Parathyroid adenoma (tissue), 2 donors: ENCODE measurements at regions not wholly inside any gene's neighbourhood (a gene's known extent, or its start where the extent isn't known, plus 50 kb on each side); places are given as distances from the start of the nearest gene placed in this dataset.

Experiments
- H2AFZ ChIP-seq: fragments of 300-600 bp; sonication (generic); one replicate; pipeline ENCODE4 v1.7.0; 2017; ENCODE audit warnings: antibody characterized with exemption, mild to moderate bottlenecking
- H3K27ac ChIP-seq: fragments of 300-600 bp; sonication (generic); one replicate; pipeline ENCODE4 v1.7.0; 2017
- H3K27me3 ChIP-seq: fragments of 300-600 bp; sonication (generic); one replicate; pipeline ENCODE4 v1.7.0; 2017; ENCODE audit warnings: low read length; ENCODE audit not compliant: control insufficient read depth, insufficient read depth
- H3K36me3 ChIP-seq: fragments of 300-600 bp; sonication (generic); one replicate; pipeline ENCODE4 v1.7.0; 2017; ENCODE audit warnings: low read length; ENCODE audit not compliant: control insufficient read depth, insufficient read depth
- H3K4me1 ChIP-seq: fragments of 300-600 bp; sonication (generic); one replicate; pipeline ENCODE4 v1.7.0; 2017; ENCODE audit warnings: control low read depth
- H3K4me2 ChIP-seq: fragments of 300-600 bp; sonication (generic); one replicate; pipeline ENCODE4 v1.7.0; 2017; ENCODE audit warnings: low read length
- H3K4me3 ChIP-seq: fragments of 300-600 bp; sonication (generic); one replicate; pipeline ENCODE4 v1.7.0; 2017; ENCODE audit warnings: low read depth, low read length
- H3K79me2 ChIP-seq: fragments of 300-600 bp; sonication (generic); one replicate; pipeline ENCODE4 v1.7.0; 2017; ENCODE audit warnings: control low read depth
- H3K9ac ChIP-seq: fragments of 300-600 bp; sonication (generic); one replicate; pipeline ENCODE4 v1.7.0; 2017; ENCODE audit warnings: mild to moderate bottlenecking
- H3K9me3 ChIP-seq: fragments of 300-600 bp; sonication (generic); one replicate; pipeline ENCODE4 v1.7.0; 2017; ENCODE audit warnings: low read length; ENCODE audit not compliant: control insufficient read depth
- CTCF ChIP-seq: fragments of 300-600 bp; sonication (generic); IDR thresholded peaks from one replicate; pipeline ENCODE4 v1.7.0; 2017; ENCODE audit warnings: antibody characterized with exemption, mild to moderate bottlenecking
- donor health status: primary hyperparathyroidism.

GRCh38 chr5:171672556-171672955 lies 113.1 kb upstream of the SMIM23 start:
- H2AFZ ChIP-seq = no peak overlapping the region
- H3K36me3 ChIP-seq = no peaks in the 10 kb centered on the region
- no peak overlapping the region for H3K27ac ChIP-seq
- H3K27me3 ChIP-seq = no peaks in the 10 kb centered on the region
- H3K9me3 ChIP-seq = no peaks in the 10 kb centered on the region
- no peak overlapping the region for H3K4me2 ChIP-seq
- no peak overlapping the region for H3K4me3 ChIP-seq
- H3K79me2 ChIP-seq = no peaks in the 10 kb centered on the region
- no peaks in the 10 kb centered on the region for H3K4me1 ChIP-seq
- TF ChIP-seq CTCF = no peak
- no peak overlapping the region for H3K9ac ChIP-seq

- Histone ChIP-seq H3K27ac (no peak overlapping the region), H3K4me1 (no peaks in the 10 kb centered on the region), H3K27me3 (no peaks in the 10 kb centered on the region), H2AFZ (no peak overlapping the region), H3K9me3 (no peaks in the 10 kb centered on the region), H3K4me2 (no peak overlapping the region), H3K79me2 (no peaks in the 10 kb centered on the region), H3K4me3 (no peak overlapping the region), H3K9ac (no peak overlapping the region), H3K36me3 (no peaks in the 10 kb centered on the region)
- no peak for TF ChIP-seq CTCF
Measured at GRCh38 chr5:171673328-171673727, 112.3 kb upstream of the SMIM23 start.

GRCh38 chr5:171673840-171674239 lies 111.8 kb upstream of the SMIM23 start:
- H3K4me1 ChIP-seq = no peaks in the 10 kb centered on the region
- H3K4me3 ChIP-seq = no peak overlapping the region
- no peak overlapping the region for H3K27ac ChIP-seq
- no peaks in the 10 kb centered on the region for H3K27me3 ChIP-seq
- H3K9ac ChIP-seq = no peak overlapping the region
- H3K4me2 ChIP-seq = no peak overlapping the region
- H3K79me2 ChIP-seq = no peaks in the 10 kb centered on the region
- no peak overlapping the region for H2AFZ ChIP-seq
- no peaks in the 10 kb centered on the region for H3K36me3 ChIP-seq
- H3K9me3 ChIP-seq = no peaks in the 10 kb centered on the region
- TF ChIP-seq CTCF = no peak

GRCh38 chr5:171675511-171675910 lies 110.1 kb upstream of the SMIM23 start:
- Histone ChIP-seq H3K9ac (no peak overlapping the region), H3K27ac (no peak overlapping the region), H3K4me1 (no peaks in the 10 kb centered on the region), H3K4me2 (no peak overlapping the region), H3K36me3 (no peaks in the 10 kb centered on the region), H2AFZ (no peak overlapping the region), H3K27me3 (no peaks in the 10 kb centered on the region), H3K9me3 (no peaks in the 10 kb centered on the region), H3K79me2 (no peaks in the 10 kb centered on the region), H3K4me3 (no peak overlapping the region)
- no peak for TF ChIP-seq CTCF

GRCh38 chr5:171676286-171676944 lies 109.2 kb upstream of the SMIM23 start:
- H3K27me3 ChIP-seq = no peaks in the 10 kb centered on the region
- H3K9me3 ChIP-seq = no peaks in the 10 kb centered on the region
- no peaks in the 10 kb centered on the region for H3K4me1 ChIP-seq
- no peak overlapping the region for H3K4me2 ChIP-seq
- H3K9ac ChIP-seq = no peak overlapping the region
- H3K79me2 ChIP-seq = no peaks in the 10 kb centered on the region
- no peak for TF ChIP-seq CTCF
- no peak overlapping the region for H3K4me3 ChIP-seq
- H3K36me3 ChIP-seq = no peaks in the 10 kb centered on the region
- H3K27ac ChIP-seq = no peak overlapping the region
- no peak overlapping the region for H2AFZ ChIP-seq
